ENCODE measurements at regions not wholly inside any gene's neighbourhood (a gene's known extent, or its start where the extent isn't known, plus 50 kb on each side); places are given as distances from the start of the nearest gene placed in this dataset.

GRCh38 chrX:131816551-131817136 lies 206.5 kb upstream of the STK26 start:
- TF ChIP-seq MEF2A (IDR thresholded peaks at IDR 0.05; ENCODE audit: borderline replicate concordance, low read depth) (no peak), EZH2phosphoT487 (IDR thresholded peaks at IDR 0.05; ENCODE audit: borderline replicate concordance, low read depth) (no peak), CTCF (IDR thresholded peaks at IDR 0.05) (peak; percentile 59)

All from SK-N-SH (cell line).